Mucosa of descending colon (tissue), 3 donors: ENCODE measurements at regions not wholly inside any gene's neighbourhood (a gene's known extent, or its start where the extent isn't known, plus 50 kb on each side); places are given as distances from the start of the nearest gene placed in this dataset.
A peak's percentile ranks its signal among the peaks of the same experiment; 100 is the strongest.

ENCODE experiments used
- ATAC-seq: fragments of 200-7000 bp; cut with Tn5 transposase; one replicate; pipeline ENCODE4 v1.9.1; 2020; ENCODE audit warnings: mild to moderate bottlenecking, moderate library complexity
- DNase-seq, 3 donors: peaks; one replicate each; pipeline ENCODE4 v3.0.0-alpha.2; 2020
- H3K36me3 ChIP-seq: fragments of 200-600 bp; one replicate; pipeline ENCODE4 v1.8.0; 2021; ENCODE audit warnings: low read depth, mild to moderate bottlenecking
- H3K4me1 ChIP-seq: fragments of 200-600 bp; one replicate; pipeline ENCODE4 v1.8.0; 2021; ENCODE audit warnings: low read depth, mild to moderate bottlenecking
- H3K4me3 ChIP-seq: fragments of 200-600 bp; one replicate; pipeline ENCODE4 v1.8.0; 2021; ENCODE audit warnings: mild to moderate bottlenecking
- H3K9me3 ChIP-seq: fragments of 200-600 bp; one replicate; pipeline ENCODE4 v1.8.0; 2021; ENCODE audit warnings: mild to moderate bottlenecking
- CTCF ChIP-seq: fragments of 200-600 bp; IDR thresholded peaks from one replicate; pipeline ENCODE4 v1.8.0; 2022; ENCODE audit warnings: antibody characterized with exemption, mild to moderate bottlenecking
- intact Hi-C, 2 donors: fragments of 100-400 bp; cut with DNase I in 1 of 2; cut with micrococcal nuclease in 1 of 2; formaldehyde crosslinking; loops; one replicate each; pipeline versions ENCODE4 v1.11.0 to v1.11.1; 2022; cut with DNase I, micrococcal nuclease
- donor health status: DM: no; HTN: no; CAD: no; lungs with moderate emphysema.
- donor health status: DM: no; HTN: no; CAD: no.
- donor health status: DM: no; HTN: yes; CAD: no.

DNA sequence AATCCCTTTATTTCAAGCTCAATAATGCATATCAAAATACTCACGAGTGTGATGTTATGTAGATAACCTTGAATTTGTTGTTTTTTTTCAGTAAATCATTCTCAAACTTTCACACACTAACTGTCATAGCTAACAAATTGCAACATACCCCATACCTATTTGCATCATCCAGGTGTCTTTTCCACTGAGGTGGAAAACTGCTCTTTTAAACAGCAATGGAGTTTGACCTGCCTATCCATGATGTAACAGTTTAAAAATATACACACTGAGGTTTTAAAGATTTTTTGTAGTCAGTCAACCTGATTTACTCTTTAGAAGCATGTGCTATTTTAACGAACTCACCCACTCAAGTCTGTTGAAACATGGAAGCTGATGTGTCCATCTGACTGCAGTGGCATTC lies 298.7 kb downstream of the RND3 start:
- H3K4me3 ChIP-seq, result no peak overlapping the region
- no peaks in the 10 kb centered on the region for H3K9me3 ChIP-seq
- TF ChIP-seq CTCF, result no peak
- no peaks in the 10 kb centered on the region for H3K36me3 ChIP-seq
- DNase-seq (no peak), ATAC-seq (no peak)
- intact Hi-C loops, result no loop called here
- H3K4me1 ChIP-seq, result no peaks in the 10 kb centered on the region

- intact Hi-C loops, result no loop called here
- DNase-seq, result no peak
- no peaks in the 10 kb centered on the region for H3K9me3 ChIP-seq
- no peak for TF ChIP-seq CTCF
- H3K4me3 ChIP-seq, result no peak overlapping the region
- H3K4me1 ChIP-seq, result no peaks in the 10 kb centered on the region
- H3K36me3 ChIP-seq, result no peaks in the 10 kb centered on the region
- ATAC-seq, result peak; percentile 49
Measured at GRCh38 chr2:150188177-150188576, 299.3 kb downstream of the RND3 start.

DNA sequence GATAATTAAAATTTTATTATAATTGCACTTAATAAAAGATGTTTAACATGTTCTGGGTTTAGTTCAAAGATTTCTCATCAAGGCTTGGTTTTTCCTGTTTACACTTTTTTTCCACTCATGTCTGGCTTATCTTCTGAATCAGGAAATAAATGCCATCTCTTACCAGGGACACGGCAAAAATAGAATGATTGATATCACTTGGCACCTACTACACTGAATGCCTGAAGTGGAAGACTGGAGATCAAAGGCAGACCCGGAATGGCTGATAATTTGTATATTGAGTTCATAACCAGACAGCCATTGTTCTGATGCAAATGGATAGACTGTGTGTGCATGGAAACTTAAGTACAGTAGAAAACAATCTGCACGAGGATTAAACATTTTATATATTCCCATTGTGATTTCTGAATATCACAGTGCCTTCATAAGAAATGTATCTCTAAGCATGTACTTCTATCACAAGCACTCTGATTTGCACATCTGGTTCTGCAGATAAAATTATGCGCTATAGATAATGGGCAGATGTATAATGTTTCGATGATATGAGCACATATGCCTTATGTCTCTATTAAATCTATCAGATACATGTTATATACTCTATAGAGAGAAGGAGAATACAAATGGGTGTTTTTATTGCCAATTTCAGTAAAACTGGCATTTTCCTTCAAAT lies 304.8 kb downstream of the RND3 start:
- intact Hi-C loops, result no loop called here
- ATAC-seq (no peak), DNase-seq (no peak)

GRCh38 chr2:150178591-150178990 lies 308.9 kb downstream of the RND3 start:
- DNase-seq (no peak), ATAC-seq (no peak)
- TF ChIP-seq CTCF, result no peak
- Histone ChIP-seq H3K36me3 (no peaks in the 10 kb centered on the region), H3K9me3 (no peaks in the 10 kb centered on the region), H3K4me3 (no peak overlapping the region), H3K4me1 (peaks cover 9% of the 10 kb centered on the region)
- intact Hi-C loops, result no loop called here

More for the DNA sequence above, 304.8 kb downstream of the RND3 start:
- Histone ChIP-seq H3K9me3 (no peaks in the 10 kb centered on the region), H3K36me3 (no peaks in the 10 kb centered on the region), H3K4me1 (no peaks in the 10 kb centered on the region), H3K4me3 (no peak overlapping the region)
- no peak for TF ChIP-seq CTCF

DNA sequence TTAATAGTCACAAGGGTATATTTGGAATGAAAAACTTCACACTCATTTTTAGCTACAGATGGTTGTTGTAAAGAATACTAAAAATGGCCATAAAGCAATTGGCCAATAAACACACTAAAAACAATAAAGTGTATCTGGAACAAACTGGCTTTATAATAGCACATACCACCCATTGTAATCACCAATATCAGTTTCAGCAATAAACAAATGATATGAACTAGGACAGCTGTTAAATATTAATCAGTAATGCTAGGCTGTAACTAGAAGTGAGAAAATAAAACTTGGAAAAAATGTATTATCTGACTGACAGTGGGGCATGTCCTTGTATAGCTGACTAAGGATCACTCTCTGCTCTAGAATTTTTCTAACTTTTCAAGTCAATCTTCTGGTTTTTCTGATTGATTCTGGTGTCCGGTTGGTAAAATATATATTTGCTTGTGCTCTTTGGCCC lies 312.5 kb downstream of the RND3 start:
- ATAC-seq, result peak; percentile 95
- TF ChIP-seq CTCF, result no peak
- Histone ChIP-seq H3K4me3 (no peak overlapping the region), H3K4me1 (peaks cover 9% of the 10 kb centered on the region), H3K36me3 (no peaks in the 10 kb centered on the region), H3K9me3 (peaks cover 5% of the 10 kb centered on the region)
- intact Hi-C loops, result no loop called here
- no peak for DNase-seq
